ENCODE measurements at regions not wholly inside any gene's neighbourhood (a gene's known extent, or its start where the extent isn't known, plus 50 kb on each side); places are given as distances from the start of the nearest gene placed in this dataset.
A peak's percentile ranks its signal among the peaks of the same experiment; 100 is the strongest.
"Not testable (repeated sequence)": the region's sequence is repeated elsewhere in the genome, so short reads cannot be mapped to it uniquely, and the experiment has no call there.

DNA sequence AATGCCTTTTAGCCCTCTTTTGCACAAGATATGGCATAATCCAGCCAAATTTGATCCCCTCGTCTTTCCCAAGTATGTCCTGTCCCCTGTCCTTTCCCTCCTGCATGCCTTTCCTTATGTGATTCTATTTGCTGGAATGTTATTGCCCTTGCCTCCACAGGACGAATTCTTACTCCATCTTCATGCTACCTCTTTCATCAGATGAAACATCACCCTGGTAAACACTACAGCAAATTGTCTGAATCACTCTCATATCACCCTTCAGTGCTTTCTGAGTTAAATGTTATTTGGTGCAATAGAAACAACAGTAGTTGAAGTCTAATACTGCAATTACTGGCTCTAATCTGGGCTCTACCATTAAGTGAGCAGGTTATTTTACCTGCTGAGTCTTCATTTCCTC, 52.2 kb upstream of the FAT1 start:
- DNase-seq (ENCODE audit: low read depth) = peak; percentile 47

DNA sequence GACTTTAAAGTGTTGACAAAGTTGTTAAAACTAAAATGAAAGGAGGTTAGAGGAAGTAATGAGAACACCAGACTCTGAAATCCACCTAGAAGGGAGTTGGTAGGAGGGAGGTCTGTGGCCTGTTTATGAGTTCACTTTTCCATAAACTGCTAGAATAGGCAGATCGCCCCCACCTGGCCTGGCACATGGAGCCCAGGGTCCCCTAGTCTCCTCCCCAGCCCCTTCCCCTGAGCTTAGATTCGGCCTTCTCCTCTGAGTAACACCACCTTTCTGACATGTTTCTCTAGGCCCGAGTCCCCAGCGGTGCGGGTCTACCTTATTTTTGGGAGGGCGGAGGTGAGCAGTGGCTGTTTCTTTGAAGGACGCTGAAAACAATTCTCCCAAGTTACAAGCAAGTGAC, 54.5 kb upstream of the FAT1 start:
- no peak for DNase-seq (ENCODE audit: low read depth)

DNA sequence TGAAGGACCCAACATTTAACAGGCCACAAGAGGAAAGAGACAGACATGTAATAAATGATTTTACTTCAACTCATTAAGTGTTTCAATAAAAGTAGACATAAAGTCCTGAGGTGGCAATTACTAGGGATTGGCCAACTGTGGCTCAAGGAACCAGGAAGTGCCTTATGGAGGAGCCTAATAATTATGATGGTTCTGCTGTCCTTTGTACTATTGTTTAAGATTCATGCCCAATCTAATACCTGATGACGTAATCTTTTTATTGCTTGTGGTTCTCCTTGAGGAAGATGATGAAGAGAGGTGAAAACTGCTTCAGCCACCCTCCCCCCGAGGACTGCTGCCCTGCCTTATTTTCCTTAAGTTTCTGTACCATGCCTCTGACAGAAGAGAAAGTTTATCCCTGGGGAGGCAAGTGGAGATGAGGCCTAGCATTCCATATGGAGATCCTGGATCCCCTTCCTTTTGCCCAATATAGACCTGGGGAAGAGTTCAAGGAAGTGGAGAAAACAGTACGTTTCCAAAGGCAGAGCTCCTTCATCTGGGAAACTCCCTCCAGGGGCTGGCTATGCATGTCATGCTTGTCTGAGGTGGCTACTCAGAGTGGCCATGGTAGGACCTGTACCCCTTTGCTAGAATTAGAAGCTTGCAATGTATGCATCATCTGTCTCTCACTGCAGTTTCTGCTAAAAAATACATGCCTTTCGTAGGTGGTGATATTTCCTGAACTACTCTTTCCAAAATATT, 56.8 kb upstream of the FAT1 start:
- peak; percentile 23 for DNase-seq (ENCODE audit: low read depth)

DNA sequence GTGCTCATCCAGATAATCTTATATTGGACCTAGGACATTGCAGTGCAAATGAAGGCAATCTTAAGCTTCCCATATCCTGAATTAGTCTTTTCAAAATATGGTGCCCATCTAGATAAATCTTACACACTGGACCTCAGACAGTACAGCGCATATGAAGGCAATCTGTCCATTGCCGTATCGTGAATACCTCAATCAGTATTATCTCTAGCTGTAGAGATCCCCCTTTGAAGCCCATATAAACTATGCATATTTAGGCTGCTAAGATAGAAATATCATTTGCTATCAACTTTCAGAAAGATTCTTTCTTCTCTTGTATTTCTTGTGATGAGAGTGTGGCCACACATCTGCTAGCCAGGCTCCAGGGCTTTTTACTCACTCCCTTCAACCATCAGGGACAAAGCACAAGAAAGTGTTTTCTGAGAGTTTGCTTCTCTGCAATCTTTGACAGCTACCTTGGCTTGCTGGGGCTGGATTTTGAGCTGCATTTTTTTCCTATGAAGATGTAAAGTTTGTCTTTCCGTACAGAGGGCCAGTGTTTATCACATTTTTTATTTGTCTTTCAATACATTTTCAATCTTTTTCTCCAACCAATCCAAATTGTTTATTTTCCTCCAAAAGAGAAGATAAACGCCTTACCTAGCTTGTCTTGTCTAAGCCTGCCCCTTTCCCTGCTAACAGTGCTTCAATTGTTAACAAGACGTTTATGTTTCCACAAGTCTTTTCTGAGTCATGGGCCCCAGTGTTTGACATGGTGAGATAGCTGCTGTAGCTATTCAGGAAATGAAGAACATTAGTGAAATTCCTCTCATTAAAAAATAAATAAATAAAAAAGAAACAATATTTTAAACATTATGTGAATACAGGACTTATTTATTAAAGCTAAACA, 57.6 kb upstream of the FAT1 start:
- DNase-seq (ENCODE audit: low read depth) = peak; percentile 93

DNA sequence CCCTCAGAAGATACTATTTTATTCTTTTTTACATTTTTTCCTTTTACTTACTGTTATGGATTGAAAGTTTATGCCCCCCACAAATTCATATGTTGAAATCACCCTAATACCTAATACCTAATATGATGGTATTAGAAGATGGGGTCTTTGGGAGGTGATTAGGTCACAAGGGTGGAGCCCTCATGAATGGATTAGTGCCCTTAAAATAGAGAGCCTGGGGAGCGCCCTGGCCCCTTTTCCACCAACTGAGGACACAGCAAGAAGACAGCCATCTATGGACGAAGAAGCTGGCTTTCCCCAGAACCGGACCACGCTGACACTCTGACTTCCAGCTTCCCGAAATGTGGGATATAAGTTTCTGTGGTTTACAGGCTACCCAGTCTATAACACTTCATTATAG, 58.6 kb upstream of the FAT1 start:
- DNase-seq (ENCODE audit: low read depth) = no peak

DNA sequence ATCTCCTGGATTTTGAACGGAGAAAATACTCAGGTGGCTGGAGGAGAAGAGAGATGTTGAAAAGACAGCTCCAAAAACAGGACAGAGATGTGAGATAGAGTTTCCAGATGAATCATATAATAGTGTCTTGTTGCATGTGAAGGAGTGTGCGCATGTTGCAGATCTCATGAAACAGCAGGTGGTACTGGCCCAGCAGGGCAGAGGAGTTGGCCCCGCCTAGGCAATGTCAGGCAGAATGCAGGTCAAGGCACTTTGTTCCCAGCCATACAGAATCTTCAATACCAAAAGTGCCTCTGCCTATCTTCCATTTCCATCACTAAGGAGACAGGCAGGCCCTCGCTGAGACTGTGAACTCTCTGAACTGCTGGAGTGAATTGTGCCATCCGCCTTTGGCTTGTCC, 63.9 kb upstream of the FAT1 start:
- no peak for DNase-seq (ENCODE audit: low read depth)

DNA sequence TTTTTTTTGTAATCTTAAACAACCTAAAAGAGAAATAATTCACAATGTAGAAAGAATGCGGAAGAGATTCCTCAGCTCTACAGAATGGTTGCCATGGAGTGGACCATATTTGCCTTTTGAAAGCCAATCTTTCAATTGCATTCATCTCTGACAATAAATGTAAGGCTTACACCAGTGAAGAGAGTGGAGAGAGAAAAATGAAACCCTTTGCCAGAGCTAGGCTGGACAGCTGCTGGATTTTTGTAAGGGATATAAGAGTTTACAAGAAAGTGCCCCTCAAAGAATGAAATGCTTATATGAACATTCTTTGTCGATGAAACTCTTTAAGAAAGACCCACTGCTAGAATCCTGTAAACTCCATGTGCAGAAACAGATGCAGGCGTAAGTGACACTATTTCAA, 66.0 kb upstream of the FAT1 start:
- DNase-seq (ENCODE audit: low read depth) = peak; percentile 40

DNA sequence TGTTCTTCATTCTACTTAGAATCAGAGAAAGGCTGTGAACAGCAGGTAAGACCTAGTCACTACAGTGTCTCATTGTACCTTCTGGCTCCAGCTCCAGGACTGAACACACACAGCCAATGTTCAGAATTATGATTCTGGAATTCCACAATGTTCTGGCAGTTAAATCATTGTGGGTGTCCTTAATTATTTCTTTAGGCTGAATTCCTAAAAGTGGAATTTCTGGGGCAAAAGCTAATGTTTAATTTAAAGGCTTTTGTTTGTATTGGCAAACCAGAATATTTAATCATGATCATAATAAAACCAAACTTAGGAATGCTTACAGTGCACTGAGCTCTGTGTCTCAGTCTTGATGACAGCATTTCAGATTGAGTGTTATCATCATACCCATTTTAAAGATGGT, 67.0 kb upstream of the FAT1 start:
- DNase-seq (ENCODE audit: low read depth) = no peak

DNA sequence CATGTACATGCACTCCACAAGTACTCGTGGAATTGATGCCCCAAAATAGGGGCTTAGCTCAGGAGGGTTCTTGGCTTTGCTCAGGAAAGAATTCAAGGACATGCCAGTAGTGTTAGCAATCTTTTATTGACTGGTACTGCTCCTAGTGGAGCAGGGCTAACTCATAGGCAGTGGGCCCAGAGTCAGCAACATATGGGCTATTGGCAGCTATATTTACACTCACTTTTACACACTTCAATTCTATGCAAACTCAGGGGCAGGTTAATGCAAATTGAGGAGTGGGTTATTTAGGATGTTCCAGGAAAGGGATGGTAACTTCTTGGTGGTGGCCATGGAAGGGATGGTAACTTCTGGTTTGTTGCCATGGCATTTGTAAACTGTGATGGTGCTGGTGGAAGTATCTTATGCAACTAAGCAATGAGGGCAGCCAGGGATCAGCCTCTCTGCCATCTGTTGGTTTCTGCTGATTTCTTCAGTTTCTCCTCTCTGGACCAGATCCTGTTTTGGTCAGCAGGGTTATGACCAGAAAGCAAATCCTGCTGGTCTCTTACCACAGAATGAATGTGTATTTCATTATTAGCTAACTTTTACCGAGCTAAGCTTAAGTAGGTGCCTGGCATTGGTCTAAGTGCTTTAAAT, 69.2 kb upstream of the FAT1 start:
- peak; percentile 81 for DNase-seq (ENCODE audit: low read depth)

DNA sequence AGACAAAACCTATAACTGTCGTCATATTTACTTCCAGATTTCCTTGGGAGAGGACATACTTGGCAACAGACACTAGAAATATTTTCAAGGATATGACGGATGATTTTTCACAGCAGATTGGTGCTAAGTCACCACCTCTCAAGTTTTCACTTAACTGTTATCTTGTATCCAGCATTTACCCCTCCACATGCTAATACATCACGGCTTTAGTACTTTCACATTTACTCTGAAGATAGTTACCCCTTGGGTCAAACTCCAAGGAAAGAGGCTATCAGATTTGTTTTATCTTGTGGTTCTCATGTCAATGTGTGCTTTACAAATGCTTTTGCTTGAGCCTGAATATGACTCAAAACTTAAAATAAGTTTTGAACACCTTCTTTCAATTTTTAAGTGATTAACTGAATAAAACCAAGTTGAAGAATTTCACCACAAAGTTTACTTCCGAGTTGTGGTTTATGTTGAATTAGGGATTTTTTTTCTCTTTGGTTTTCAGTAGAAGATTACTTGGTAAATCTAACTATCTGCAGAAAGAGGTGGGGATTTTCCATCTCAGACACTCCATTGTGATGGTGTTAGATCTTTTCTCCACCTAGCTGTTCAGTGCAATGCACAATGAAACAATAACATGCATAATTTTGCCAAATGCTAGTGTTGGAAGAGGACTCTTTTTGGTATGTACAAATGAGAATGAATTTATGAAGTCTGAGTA, 75.4 kb upstream of the FAT1 start:
- no peak for DNase-seq (ENCODE audit: low read depth)

DNA sequence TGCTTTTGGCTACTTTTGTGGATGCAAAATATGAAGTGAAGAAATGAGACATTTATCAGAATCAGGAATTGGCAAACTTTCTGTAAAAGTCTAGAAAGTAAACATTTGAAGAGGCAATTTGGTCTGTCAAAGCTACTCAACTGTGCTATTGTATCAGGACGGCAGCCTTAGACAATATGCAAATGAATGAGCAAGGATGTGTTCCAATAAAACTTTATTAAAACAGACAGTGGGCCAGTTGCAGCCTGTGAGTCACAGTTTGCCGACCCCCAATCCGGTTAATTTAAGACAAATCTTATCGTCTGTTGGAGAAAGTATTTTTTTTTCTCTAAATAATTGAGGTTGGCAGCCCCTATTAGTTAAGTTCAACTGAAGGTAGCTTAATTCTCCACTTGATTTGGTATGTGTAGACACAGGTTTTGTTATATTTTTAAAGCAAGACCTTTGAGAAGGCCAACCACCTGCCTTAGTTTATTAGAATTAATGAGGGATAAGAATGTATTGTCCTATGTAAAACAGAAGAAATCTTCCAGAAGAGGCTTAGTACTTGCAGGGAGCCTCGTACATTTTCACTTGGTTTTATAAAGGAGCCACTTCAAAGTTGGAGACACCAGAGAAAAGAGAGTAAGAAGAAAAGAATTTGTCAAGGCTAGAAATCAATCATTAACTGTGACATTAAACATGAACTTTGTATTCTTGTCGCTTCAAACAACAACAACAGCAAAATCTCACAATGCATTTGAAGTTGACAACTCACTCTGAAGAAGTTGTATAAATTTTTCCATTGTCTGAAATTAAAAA, 81.6 kb upstream of the FAT1 start:
- DNase-seq (ENCODE audit: low read depth) = no peak

DNA sequence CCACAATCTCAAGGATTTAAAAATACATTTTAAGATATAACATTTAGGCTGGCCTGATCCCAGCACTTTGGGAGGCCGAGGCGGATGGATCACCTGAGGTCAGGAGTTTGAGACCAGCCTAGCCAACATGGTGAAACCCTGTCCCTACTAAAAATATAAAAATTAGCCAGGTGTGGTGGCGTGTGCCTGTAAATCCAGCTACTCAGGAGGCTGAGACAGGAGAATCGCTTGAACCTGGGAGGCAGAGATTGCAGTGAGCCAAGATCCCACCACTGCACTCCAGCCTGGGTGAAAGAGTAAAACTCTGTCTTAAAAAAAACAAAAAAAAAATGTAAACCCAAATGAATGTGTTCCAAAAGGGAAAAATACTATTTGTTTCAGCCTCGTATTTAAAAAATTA, 82.3 kb upstream of the FAT1 start:
- DNase-seq (ENCODE audit: low read depth) = not testable (repeated sequence)

DNA sequence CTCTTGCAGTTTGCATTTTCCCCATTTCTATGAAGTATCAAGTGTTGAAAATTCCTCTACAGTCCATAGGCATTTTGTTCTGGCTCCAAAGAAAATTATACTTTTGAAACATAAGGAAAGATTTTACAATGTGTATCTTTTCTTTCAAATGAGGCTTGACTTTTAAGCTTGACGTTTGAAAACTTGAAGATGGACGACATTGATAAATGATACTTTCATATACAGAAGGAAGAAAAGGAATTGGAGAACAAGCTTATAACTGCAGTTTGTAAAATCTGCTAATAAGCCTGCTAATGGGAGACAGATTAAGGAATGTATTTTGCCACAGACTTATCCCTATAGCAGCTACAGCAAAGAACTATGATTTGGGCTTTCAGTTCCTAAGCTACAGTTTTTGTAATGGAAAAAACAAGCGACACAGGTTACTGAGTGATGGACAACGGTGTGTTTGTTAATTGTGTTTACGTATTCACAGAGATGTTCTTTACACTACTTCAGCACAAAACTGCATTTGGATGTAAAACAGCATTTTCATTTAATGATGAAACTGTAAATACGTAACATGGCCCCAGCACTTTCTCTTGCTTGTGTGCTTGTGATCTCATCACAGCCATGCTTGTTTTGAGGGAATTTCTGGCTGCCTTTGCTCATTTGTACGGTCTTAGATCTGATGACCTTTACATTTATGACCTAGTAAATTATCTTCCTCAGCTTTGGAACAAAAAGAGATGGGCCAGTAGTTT, 83.2 kb upstream of the FAT1 start:
- DNase-seq (ENCODE audit: low read depth) = no peak

DNA sequence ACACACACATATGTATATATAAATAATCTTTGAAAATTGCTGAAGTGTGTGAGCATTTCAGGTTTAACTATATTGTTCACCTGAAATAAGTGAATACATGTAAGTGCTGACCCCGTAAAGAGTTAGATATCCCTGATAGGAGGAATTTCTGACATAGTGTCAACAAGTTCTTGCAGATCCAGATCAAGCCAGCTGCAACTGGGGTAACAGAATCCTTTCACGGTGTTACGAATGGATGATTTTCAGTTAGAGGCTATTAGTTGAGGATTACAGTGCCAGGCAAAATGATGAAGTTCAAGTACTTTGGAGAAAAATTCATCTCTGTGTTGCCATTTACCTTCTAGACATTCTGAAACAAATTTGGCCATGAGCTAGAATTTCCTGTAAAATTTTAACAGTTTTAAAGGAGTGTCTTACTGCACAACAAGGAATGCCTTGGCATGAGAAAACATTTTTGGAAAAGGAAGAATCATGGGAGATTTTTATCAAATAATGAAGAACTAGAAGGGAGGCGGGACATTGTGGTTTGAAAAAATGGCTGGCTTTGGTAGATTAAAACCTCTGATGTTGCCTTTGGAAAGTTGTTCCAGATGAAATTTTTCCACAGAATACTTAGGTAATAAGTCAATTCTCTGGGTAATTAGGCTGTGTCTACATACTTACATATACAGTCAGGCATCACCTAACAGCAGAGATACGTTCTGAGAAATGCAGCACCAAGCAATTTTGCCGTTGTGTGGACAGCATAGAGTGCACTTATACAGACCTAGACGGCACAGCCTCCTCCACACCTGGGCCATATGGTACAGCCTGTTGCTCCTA, 84.4 kb upstream of the FAT1 start:
- DNase-seq (ENCODE audit: low read depth) = no peak

DNA sequence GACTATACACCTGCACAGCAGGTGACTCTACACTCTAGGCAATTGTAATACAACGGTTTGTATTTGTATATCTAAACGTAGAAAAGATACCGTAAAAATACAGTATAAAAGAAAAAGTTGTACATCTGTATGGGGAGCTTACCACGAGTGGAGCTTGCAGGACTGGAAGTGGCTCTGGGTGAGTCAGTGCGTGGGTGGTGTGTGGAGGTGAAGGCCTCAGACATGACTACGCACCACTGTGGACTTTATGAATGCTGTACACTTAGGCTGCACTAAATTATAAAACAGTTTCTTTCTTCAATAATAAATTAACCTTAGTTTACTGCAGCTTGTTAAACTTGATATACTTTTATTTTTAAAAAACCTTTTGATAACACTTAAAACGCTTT, 85.0 kb upstream of the FAT1 start:
- DNase-seq (ENCODE audit: low read depth) = peak; percentile 94

DNA sequence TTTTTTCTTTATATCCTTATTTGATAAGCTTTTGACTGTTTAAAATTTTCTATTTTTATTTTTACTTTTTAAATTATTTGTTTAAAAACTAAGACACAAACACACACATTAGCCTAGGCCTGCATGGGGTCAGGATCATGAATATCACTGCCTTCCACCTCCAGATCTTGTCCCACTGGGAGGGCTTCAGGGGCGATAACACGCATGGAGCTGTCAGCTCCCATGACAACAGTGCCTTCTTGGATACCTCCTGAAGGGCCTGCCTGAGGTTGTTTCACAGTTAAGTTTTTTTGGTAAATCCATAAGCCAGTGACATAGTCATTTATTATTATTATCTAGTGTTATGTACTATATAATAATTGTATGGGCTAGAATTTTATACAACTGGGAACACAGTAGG, 85.4 kb upstream of the FAT1 start:
- DNase-seq (ENCODE audit: low read depth) = no peak

DNA sequence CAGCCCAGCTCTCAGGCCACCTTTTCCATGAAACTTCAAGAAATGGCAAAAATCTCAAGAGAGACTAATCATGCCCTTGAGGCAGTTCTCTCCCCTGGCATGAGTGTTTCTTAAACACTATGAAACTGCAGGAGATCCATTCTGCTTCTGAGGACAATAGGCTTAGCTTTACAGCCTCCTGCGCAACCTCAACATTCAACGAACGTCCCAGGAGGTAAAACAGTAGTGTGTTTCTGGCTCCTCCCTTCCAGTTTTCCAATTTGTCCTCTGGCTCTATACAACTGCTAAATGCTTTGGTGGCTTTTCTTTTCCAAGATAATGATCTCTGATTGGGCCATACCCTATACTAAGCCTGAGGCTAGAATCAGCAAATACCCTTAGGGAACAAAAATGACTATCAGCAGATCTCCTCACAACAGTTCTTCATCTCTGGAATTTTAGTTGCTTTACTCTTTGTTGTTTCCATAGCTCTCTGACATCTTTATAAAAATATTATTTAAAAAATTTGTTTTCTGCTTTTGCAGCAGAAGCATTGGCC, 87.0 kb upstream of the FAT1 start:
- no peak for DNase-seq (ENCODE audit: low read depth)

DNA sequence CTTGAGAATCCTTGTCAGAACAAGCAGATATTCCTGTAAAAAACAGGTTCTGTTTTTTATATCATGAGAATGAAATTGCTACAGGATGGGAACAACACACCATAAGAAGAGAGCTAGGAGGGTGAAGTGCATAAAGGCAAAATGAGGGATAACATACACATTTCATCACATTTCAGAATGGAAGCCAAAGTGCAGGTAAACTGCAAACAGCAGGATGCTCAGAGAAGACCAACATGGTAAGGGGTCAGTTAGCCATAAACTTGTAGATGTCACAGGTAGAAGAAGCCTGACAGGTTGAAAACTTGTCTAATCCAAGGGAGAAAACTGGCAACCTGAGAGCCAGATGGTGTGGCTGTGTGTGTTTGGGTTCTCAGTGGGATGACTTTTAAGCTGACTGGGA, 88.9 kb upstream of the FAT1 start:
- no peak for DNase-seq (ENCODE audit: low read depth)

DNA sequence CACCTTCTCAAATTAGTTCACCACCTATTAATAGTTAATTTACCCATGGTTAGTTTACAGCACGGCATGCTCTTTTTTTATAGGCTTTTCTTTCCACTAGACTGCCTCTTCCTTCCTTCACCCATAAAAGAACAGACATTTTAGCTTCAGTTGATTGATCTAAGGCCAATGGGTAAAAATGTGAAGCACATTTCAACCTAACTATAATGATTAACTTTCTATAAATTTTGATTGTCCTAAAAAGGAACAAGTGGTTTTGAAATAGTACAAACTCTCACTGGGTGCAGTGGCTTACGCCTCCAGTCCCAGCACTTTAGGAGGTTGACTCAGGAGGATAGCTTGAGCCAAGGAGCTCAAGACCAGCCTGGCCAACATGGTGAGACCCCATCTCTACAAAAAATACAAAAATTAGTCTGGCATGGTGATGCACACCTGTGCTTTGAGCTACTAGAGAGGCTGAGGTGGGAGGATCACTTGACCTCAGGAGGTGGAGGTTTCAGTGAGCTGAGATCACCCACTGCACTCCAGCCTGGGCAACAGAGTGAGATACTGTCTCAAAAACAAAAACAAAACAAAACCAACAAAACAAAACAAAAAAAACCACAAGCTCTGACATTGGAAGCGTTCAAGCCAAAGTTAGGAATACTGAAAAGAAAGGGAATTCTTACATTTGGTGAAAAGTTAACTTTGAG, 89.9 kb upstream of the FAT1 start:
- DNase-seq (ENCODE audit: low read depth) = no peak
